Tongue (tissue), 1 donor: ENCODE measurements at regions not wholly inside any gene's neighbourhood (a gene's known extent, or its start where the extent isn't known, plus 50 kb on each side); places are given as distances from the start of the nearest gene placed in this dataset.

Experiments used
- DNase-seq: peaks from one replicate; pipeline ENCODE4 v3.0.0-alpha.2; 2015

DNA sequence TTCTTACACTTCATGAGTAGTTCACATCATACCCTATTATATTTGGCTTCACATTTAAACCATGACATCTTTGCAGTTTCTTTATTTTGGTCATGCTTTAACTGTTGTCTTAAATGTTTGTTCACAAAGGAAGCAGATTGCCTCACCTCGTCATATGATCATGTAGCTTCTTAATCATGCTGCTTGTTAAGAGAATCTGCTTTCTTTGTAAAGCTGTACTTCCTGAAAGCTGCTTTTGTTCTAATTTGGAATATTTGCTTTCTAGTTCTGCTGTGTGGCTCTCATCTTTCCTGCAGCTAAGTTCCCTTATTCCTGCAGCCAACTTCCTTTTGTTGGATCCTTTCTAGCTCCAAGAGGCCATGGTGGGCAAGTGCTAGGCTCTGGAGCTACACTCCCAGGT is 62.9 kb upstream of the SIM2 start:
- no peak for DNase-seq

DNA sequence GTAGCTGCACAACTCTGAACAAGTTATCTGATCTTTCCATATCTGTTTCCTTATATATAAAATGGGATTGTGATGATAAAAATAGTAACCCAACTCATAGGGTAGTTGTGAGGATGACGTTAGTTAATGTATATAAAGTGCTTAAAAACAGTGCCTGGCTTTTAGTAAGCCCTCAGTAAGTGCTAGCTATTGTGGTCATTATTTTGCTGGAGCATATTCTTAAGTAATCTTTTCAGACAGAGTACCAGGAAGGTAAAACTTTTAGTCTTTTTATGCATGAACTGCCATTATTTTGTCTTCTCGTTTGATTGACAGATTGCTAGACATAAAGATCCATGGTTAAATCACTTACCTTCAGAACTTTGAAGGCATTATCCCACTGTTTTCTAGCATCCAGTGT is 62.5 kb upstream of the SIM2 start:
- DNase-seq, result no peak

DNA sequence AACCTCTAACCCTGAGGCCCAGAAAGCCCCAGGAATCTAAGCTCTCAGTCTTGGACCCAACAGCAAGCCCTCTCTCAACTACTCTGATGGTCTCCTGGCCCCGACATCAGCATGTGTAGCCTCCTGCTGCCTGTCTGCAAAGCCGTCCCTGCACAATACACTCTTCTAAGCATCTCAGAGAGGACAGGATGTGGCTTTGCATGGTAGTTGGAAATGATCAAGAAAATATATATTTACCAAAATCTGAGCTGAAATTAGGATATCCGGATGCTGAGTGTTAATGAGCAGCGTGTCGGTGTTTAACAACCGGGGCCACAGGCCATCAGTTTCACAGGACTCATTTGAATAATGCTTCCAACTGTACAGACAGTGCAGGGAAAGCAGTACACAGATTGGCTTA is 59.1 kb upstream of the SIM2 start:
- no peak for DNase-seq

DNA sequence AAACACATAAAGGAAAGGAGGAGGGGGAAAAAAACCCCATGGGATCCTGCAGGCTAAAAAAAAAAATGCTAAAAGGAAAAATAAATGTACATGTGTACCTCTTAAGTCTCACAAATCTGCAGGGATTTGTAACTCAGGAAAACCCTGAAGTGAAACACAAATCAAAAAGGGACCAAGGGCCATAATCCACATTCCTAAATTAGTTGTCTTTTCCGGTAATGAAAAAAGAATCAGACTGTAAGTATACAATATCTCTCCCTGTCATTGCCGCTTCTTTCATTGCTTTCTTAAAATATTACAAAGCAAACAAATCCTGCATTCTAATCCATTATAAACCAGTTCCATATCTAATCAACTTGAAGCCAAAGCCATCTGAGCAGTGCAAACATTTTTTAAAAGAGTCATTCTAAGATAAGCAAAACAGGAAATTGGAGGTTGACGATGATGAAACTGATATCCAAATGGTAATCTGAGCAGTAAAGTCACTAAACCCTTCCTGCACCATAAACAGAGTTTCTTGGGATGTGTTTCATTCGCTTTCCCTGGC is 58.7 kb upstream of the SIM2 start:
- no peak for DNase-seq

DNA sequence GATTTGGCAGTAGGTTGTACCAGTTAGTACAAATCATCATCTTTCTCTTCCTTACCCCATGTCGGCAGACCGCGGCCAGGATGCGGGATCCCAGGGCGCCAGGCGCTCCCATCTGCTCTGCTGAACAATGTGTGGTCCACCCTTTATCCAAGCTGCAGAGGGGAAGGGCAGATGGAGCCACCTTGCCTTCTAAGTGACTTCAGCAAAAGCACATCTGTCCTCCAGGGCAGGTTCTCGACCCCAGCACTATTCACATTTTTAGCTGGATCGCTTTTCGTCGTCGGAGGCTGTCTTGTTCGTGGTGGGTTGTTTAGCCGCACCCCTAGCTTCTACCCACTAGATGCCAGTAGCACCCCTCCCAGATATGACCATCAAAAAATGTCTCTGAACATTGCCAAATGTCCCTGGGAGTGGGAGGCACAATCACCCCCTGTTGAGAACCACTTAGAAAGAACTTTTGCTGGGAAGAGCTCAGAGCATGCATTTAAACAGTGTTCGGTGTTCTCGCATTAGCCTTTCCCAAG is 58.1 kb upstream of the SIM2 start:
- no peak for DNase-seq

DNA sequence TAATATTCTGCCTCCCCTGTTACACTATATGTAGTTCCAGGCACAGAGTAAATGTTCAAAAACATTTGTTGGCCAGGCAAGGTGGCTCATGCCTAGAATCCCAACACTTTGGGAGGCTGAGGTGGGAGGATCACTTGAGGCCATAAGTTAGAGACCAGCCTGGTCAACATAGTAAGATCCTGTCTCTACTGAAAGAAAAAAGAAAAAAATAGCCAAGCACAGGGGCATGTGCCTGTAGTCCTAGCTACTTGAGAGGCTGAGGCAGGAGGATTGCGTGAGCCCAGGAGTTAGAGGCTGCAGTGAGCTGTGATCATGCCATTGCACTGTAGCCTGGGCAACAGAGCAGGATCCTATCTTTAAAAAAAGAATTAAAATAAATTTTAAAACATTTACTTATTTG is 57.6 kb upstream of the SIM2 start:
- no peak for DNase-seq

DNA sequence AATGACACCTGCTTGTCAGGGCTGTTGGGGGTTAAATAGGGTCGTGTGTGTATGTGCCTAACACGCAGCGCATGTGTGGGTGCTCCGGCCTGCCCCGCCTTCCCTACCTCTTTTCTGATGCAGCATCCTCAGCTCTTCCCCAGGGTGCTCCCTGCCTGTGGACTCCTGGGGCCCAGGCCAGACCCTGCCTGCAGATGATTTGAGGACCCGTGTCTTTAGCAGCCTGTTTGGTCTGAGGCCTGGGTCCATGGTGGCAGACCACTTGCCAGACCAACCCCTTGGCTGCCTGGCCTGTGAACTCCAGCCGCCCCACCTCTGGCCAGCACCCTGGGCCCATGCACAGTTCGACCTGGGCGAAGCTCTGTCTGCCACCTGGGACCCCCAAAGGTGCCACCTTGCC is 57.0 kb upstream of the SIM2 start:
- no peak for DNase-seq

DNA sequence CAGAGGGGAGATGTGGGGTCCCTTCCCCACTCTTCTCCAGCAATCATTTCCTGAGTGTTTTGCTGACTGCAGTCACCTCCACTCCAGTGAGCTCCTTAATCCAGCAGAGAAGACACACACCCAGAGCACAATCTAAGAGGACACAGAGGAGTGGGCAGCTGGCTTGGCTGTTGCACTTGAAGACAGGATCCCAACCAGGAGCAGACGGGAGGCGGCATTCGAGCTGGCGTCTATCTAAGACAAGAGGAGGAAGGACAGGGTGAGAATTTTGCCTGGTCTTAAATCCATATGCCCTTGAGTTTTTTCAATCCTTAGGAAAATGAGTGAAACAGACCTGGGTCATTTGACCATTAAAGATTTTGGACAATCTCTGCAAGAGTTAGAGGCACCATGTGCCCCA is 56.1 kb upstream of the SIM2 start:
- DNase-seq, result no peak

DNA sequence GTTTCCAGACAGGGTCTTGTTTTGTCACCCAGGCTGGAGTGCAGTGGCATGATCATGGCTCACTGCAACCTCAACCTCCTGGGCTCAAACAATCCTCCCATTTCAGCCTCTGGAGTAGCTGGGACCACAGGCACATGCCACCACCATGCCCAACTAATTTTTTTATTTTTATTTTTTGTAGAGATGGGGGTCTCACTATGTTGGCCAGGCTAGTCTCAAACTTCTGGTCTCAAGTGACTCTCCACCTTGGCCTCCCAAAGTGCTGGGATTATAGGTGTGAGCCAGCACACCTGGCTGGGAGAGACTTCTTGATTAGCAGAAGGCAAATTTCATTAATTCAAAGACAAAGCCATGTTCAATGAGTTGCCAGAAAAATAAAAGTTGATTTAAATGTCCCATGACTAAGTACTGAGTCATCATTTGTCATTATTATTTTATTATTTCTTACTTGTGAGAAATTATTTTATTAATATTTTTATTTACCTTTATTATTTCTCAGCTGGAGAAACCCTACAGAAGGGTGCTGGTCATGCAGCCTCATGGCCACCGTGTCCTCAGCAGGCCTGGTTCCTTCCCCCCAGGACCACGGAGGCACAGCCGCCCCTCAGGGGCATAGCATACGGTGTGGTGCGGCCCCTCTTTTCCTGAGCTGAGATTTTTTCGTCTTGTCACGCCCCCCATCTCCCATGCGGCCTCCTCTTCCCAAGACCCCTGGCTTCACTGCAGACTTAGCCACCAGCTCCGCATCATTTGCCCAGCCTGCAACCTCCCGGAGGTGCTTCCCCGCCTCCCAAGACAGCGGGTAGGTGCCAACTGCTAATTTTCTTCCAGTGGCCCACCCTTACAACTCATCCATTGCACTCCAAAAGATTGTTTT is 55.3 kb upstream of the SIM2 start:
- DNase-seq, result no peak

DNA sequence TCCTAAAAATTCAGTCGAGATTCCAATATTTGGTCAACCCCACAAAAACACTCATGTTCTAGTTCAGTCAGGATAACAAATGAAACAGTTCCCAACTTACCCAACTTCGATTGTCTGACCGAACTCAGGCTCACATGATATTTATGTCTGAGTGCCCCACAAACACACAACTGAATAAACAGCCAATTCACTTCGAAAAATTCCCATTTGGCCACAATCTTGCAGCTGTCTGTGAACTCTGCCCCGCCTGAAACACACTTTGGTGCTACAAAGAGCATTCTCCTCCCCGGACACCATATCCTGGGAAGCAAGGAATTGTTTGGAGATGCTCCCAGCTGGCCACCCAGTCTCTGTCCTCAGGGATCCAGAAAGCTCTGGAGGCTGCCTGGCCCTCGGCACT is 52.9 kb upstream of the SIM2 start:
- no peak for DNase-seq

DNA sequence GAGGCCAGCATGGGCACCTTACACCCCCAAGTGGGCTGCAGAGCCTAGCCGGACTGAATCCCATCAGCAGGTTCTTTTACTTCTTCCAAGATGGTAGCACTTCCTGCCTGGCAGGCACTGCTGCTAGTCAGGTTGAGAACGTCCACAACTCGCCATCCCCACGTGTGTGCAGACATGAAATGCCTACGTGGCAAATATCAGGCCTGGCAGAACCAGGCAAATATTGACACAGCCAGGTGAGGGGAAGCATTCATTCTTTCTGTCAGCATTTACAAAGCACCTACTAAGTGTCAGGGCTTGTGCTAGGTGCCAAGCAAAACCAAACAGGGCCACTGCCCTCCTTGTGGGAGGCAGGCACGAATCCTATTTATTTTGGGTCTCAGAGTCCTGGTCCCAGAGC is 52.3 kb upstream of the SIM2 start:
- no peak for DNase-seq

DNA sequence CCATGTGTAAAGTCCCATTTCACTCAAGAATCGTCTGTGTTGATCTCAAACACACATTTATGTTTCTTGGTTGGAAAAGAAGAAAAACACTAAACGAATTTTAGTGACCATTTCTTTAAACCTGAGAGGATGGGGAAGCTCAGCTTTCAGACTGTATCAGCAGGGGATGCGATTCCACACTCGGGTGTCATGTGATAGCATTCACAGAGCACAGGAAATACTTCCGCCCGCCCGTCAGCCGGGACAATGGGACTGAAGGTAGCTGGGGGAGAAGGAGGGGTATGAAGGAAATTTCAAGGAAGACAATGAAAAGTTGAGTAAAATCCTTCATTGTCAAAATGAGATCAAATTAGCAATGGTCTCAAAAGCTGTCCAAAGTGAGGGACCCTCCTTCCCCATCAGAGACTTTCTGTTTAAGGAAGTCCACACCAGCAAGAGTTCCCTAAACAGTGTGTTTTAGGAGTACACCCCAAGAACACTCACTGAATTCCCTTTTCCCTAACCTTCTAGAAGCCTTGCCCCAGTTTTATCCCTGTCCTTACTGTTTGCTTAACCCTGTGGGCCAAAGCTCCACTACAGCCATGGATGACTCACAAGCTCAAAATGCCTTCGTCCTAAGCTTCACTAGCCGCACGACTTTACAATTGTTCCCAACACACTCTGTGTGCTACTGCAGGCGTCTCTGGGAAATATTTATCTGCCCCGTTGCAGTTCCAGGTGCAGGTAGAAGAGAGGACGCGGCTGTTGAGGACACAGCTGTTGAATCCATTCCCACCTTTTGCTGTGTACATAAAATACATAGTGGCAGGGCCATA is 51.4 kb upstream of the SIM2 start:
- DNase-seq, result no peak
